ENCODE measurements at regions not wholly inside any gene's neighbourhood (a gene's known extent, or its start where the extent isn't known, plus 50 kb on each side); places are given as distances from the start of the nearest gene placed in this dataset.

DNA sequence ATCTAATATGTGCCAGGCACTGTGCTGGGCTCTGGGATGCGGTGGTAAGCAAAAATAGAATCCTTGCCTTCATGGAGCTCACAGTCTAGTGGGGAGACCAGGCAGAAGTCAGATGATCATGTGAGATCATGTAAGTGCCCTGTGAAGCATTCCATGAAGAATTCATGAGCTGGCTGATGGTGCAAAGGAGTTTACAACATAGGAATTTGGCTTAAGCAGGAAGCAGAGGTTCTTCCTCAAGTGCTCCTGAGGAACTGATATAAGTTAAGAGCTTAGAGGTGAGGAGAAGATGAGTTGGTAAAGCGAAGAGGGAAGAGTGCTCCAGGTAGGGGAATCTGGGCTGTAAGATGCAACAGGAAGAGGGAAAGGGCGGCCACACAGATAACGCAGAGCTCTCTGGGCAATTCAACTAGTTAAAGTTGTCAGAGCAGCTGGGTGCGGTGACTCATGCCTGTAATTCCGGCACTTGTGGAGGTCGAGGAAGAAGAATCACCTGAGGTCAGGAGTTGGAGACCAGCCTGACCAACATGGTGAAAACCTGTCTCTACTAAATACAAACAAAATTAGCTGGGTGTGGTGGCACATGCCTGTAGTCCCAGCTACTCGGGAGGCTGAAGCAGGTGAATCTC, 78.5 kb upstream of the SPATA31D4 start:
- H2AFZ ChIP-seq (ENCODE audit: low read depth, low read length), result no peak overlapping the region
- no peaks in the 10 kb centered on the region for H3K79me1 ChIP-seq (replicated peaks; ENCODE audit: low read length, poor library complexity, severe bottlenecking)
- no peak overlapping the region for H2BK15ac ChIP-seq (ENCODE audit: low read depth, poor library complexity, severe bottlenecking)
- peak overlapping the region in 1 of 2 experiments; percentile 63 for H2BK12ac ChIP-seq (ENCODE audit: low read length in 2 of 2)
- H3K36me3 ChIP-seq (ENCODE audit: control insufficient read depth in 1 of 2, insufficient read depth in 2 of 2, low read depth in 1 of 2, low read length in 2 of 2), result no peaks in the 10 kb centered on the region
- H3K18ac ChIP-seq (ENCODE audit: low read depth in 1 of 2, low read length in 2 of 2), result peak overlapping the region in 1 of 2 experiments; percentile 57
- peak overlapping the region in 1 of 2 experiments; percentile 67 for H3K4ac ChIP-seq (ENCODE audit: low read depth in 1 of 2, low read length in 2 of 2)
- H3K9ac ChIP-seq (ENCODE audit: low read length), result no peak overlapping the region
- H3K4me1 ChIP-seq (ENCODE audit: control insufficient read depth, insufficient read depth, low read depth, low read length), result no peaks in the 10 kb centered on the region
- no peak overlapping the region for H3K23ac ChIP-seq (ENCODE audit: low read length in 2 of 2)
- no peak overlapping the region for H3K14ac ChIP-seq (ENCODE audit: low read length in 2 of 2)
- no peak overlapping the region for H2AK5ac ChIP-seq (ENCODE audit: low read length, severe bottlenecking)
- WGBS, result 45% methylated on average over 8 of the region's 8 CpGs
- DNase-seq, result peak; percentile 41
- H4K8ac ChIP-seq (ENCODE audit: low read length), result no peak overlapping the region
- H3K4me2 ChIP-seq (ENCODE audit: low read length, poor library complexity, severe bottlenecking), result no peak overlapping the region
- no peak overlapping the region for H2BK5ac ChIP-seq (ENCODE audit: low read depth, low read length, poor library complexity, severe bottlenecking)
- no peak overlapping the region for H2BK120ac ChIP-seq (ENCODE audit: low read depth, low read length)
- H3K27ac ChIP-seq (ENCODE audit: low read length, poor library complexity, severe bottlenecking), result no peak overlapping the region
- H3K9me3 ChIP-seq (ENCODE audit: control insufficient read depth, low read length), result no peaks in the 10 kb centered on the region
- H3K4me3 ChIP-seq (ENCODE audit: insufficient read depth in 1 of 2, low read depth in 1 of 2, low read length in 2 of 2), result no peak overlapping the region
- H3K27me3 ChIP-seq (ENCODE audit: control insufficient read depth in 1 of 2, insufficient read depth in 1 of 2, low read length in 2 of 2), result no peaks in the 10 kb centered on the region
- no peak overlapping the region for H4K91ac ChIP-seq (ENCODE audit: low read length)

DNA sequence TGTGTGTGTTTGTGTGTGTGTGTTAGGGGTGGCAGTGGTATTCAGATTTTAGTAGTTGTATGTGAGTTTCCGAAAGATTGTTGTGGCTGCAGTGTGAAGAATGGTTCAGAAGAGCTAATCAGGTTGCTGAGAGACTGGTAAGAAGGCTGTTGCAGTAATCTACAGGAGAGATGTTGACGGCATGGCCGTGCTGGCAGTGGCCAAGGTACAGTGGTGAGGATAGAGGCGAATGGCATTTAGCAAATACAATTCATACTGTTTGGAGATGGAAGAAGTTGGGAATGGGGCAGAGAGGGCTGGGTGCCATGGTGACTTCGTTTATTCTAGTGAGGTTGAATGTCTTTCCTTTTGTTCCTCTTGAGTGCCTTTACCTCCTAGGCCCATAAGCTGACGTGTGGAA, 77.5 kb upstream of the SPATA31D4 start:
- H4K8ac ChIP-seq (ENCODE audit: low read length), result no peak overlapping the region
- no peaks in the 10 kb centered on the region for H3K79me1 ChIP-seq (replicated peaks; ENCODE audit: low read length, poor library complexity, severe bottlenecking)
- peak overlapping the region in 1 of 2 experiments; percentile 60 for H3K4ac ChIP-seq (ENCODE audit: low read depth in 1 of 2, low read length in 2 of 2)
- no peaks in the 10 kb centered on the region for H3K4me1 ChIP-seq (ENCODE audit: control insufficient read depth, insufficient read depth, low read depth, low read length)
- H3K4me3 ChIP-seq (ENCODE audit: insufficient read depth in 1 of 2, low read depth in 1 of 2, low read length in 2 of 2), result no peak overlapping the region
- peak overlapping the region in 1 of 2 experiments; percentile 15 for H2BK12ac ChIP-seq (ENCODE audit: low read length in 2 of 2)
- no peak overlapping the region for H3K23ac ChIP-seq (ENCODE audit: low read length in 2 of 2)
- peak overlapping the region in 1 of 2 experiments; percentile 81 for H3K18ac ChIP-seq (ENCODE audit: low read depth in 1 of 2, low read length in 2 of 2)
- no peak for DNase-seq
- H4K91ac ChIP-seq (ENCODE audit: low read length), result no peak overlapping the region
- no peak overlapping the region for H2BK15ac ChIP-seq (ENCODE audit: low read depth, poor library complexity, severe bottlenecking)
- no peak overlapping the region for H2AFZ ChIP-seq (ENCODE audit: low read depth, low read length)
- no peak overlapping the region for H2BK120ac ChIP-seq (ENCODE audit: low read depth, low read length)
- H3K9ac ChIP-seq (ENCODE audit: low read length), result no peak overlapping the region
- H3K36me3 ChIP-seq (ENCODE audit: control insufficient read depth in 1 of 2, insufficient read depth in 2 of 2, low read depth in 1 of 2, low read length in 2 of 2), result no peaks in the 10 kb centered on the region
- H3K14ac ChIP-seq (ENCODE audit: low read length in 2 of 2), result no peak overlapping the region
- H3K4me2 ChIP-seq (ENCODE audit: low read length, poor library complexity, severe bottlenecking), result no peak overlapping the region
- no peak overlapping the region for H2BK5ac ChIP-seq (ENCODE audit: low read depth, low read length, poor library complexity, severe bottlenecking)
- no peaks in the 10 kb centered on the region for H3K27me3 ChIP-seq (ENCODE audit: control insufficient read depth in 1 of 2, insufficient read depth in 1 of 2, low read length in 2 of 2)
- no peaks in the 10 kb centered on the region for H3K9me3 ChIP-seq (ENCODE audit: control insufficient read depth, low read length)
- no peak overlapping the region for H2AK5ac ChIP-seq (ENCODE audit: low read length, severe bottlenecking)
- no peak overlapping the region for H3K27ac ChIP-seq (ENCODE audit: low read length, poor library complexity, severe bottlenecking)
- over 99% methylated on average over 6 of the region's 6 CpGs for WGBS

GRCh38 chr9:81851340-81851739, 76.9 kb upstream of the SPATA31D4 start:
- Histone ChIP-seq H3K27me3 (ENCODE audit: control insufficient read depth in 1 of 2, insufficient read depth in 1 of 2, low read length in 2 of 2) (no peaks in the 10 kb centered on the region), H3K36me3 (ENCODE audit: control insufficient read depth in 1 of 2, insufficient read depth in 2 of 2, low read depth in 1 of 2, low read length in 2 of 2) (no peaks in the 10 kb centered on the region), H3K18ac (ENCODE audit: low read depth in 1 of 2, low read length in 2 of 2) (no peak overlapping the region), H3K27ac (ENCODE audit: low read length, poor library complexity, severe bottlenecking) (no peak overlapping the region), H3K4ac (ENCODE audit: low read depth in 1 of 2, low read length in 2 of 2) (no peak overlapping the region), H3K4me3 (ENCODE audit: insufficient read depth in 1 of 2, low read depth in 1 of 2, low read length in 2 of 2) (no peak overlapping the region), H3K14ac (ENCODE audit: low read length in 2 of 2) (no peak overlapping the region), H2AFZ (ENCODE audit: low read depth, low read length) (no peak overlapping the region), H3K4me1 (ENCODE audit: control insufficient read depth, insufficient read depth, low read depth, low read length) (no peaks in the 10 kb centered on the region), H4K91ac (ENCODE audit: low read length) (no peak overlapping the region), H2BK120ac (ENCODE audit: low read depth, low read length) (no peak overlapping the region), H2AK5ac (ENCODE audit: low read length, severe bottlenecking) (no peak overlapping the region), H3K4me2 (ENCODE audit: low read length, poor library complexity, severe bottlenecking) (no peak overlapping the region), H2BK15ac (ENCODE audit: low read depth, poor library complexity, severe bottlenecking) (no peak overlapping the region), H3K9ac (ENCODE audit: low read length) (no peak overlapping the region), H2BK5ac (ENCODE audit: low read depth, low read length, poor library complexity, severe bottlenecking) (no peak overlapping the region), H2BK12ac (ENCODE audit: low read length in 2 of 2) (no peak overlapping the region), H4K8ac (ENCODE audit: low read length) (no peak overlapping the region), H3K9me3 (ENCODE audit: control insufficient read depth, low read length) (no peaks in the 10 kb centered on the region), H3K23ac (ENCODE audit: low read length in 2 of 2) (no peak overlapping the region), H3K79me1 (replicated peaks; ENCODE audit: low read length, poor library complexity, severe bottlenecking) (no peaks in the 10 kb centered on the region)
- DNase-seq, result no peak
- 72% methylated on average over 4 of the region's 5 CpGs for WGBS

- no peaks in the 10 kb centered on the region for H3K79me1 ChIP-seq (replicated peaks; ENCODE audit: low read length, poor library complexity, severe bottlenecking)
- no peak overlapping the region for H2BK120ac ChIP-seq (ENCODE audit: low read depth, low read length)
- WGBS, result 100% methylated on average over 1 of the region's 1 CpG
- no peak overlapping the region for H3K18ac ChIP-seq (ENCODE audit: low read depth in 1 of 2, low read length in 2 of 2)
- H3K36me3 ChIP-seq (ENCODE audit: control insufficient read depth in 1 of 2, insufficient read depth in 2 of 2, low read depth in 1 of 2, low read length in 2 of 2), result no peaks in the 10 kb centered on the region
- H3K23ac ChIP-seq (ENCODE audit: low read length in 2 of 2), result no peak overlapping the region
- no peaks in the 10 kb centered on the region for H3K9me3 ChIP-seq (ENCODE audit: control insufficient read depth, low read length)
- no peak overlapping the region for H2BK12ac ChIP-seq (ENCODE audit: low read length in 2 of 2)
- no peak overlapping the region for H3K4me2 ChIP-seq (ENCODE audit: low read length, poor library complexity, severe bottlenecking)
- no peaks in the 10 kb centered on the region for H3K27me3 ChIP-seq (ENCODE audit: control insufficient read depth in 1 of 2, insufficient read depth in 1 of 2, low read length in 2 of 2)
- DNase-seq, result no peak
- no peak overlapping the region for H3K14ac ChIP-seq (ENCODE audit: low read length in 2 of 2)
- H3K4me1 ChIP-seq (ENCODE audit: control insufficient read depth, insufficient read depth, low read depth, low read length), result no peaks in the 10 kb centered on the region
- no peak overlapping the region for H4K8ac ChIP-seq (ENCODE audit: low read length)
- H3K9ac ChIP-seq (ENCODE audit: low read length), result no peak overlapping the region
- no peak overlapping the region for H3K4ac ChIP-seq (ENCODE audit: low read depth in 1 of 2, low read length in 2 of 2)
- H2BK15ac ChIP-seq (ENCODE audit: low read depth, poor library complexity, severe bottlenecking), result no peak overlapping the region
- no peak overlapping the region for H2BK5ac ChIP-seq (ENCODE audit: low read depth, low read length, poor library complexity, severe bottlenecking)
- H3K4me3 ChIP-seq (ENCODE audit: insufficient read depth in 1 of 2, low read depth in 1 of 2, low read length in 2 of 2), result no peak overlapping the region
- no peak overlapping the region for H3K27ac ChIP-seq (ENCODE audit: low read length, poor library complexity, severe bottlenecking)
- H2AK5ac ChIP-seq (ENCODE audit: low read length, severe bottlenecking), result no peak overlapping the region
- H2AFZ ChIP-seq (ENCODE audit: low read depth, low read length), result no peak overlapping the region
- H4K91ac ChIP-seq (ENCODE audit: low read length), result no peak overlapping the region
Measured at GRCh38 chr9:81852820-81853219, 75.4 kb upstream of the SPATA31D4 start.

Measured in mesenchymal stem cell (in vitro differentiated cells and primary cell).